Panc1 (cell line): ENCODE measurements at regions not wholly inside any gene's neighbourhood (a gene's known extent, or its start where the extent isn't known, plus 50 kb on each side); places are given as distances from the start of the nearest gene placed in this dataset.

Experiments used
- ATAC-seq: fragments of 200-7000 bp; cut with Tn5 transposase; 2 replicates; pipeline ENCODE4 v1.9.1; 2020; ENCODE audit warnings: mild to moderate bottlenecking, moderate library complexity
- BruUV-seq: library from RNA; stranded (reverse); fragments of 400-500 nt; replicated peaks from 2 replicates; lab custom pipeline; 2021; lab: Mats Ljungman, UMichigan
- CTCF ChIA-PET: fragments of 300-600 bp; sonication (Branson Sonifier 250); formaldehyde crosslinking; loops from one replicate; lab custom pipeline; 2022; ENCODE audit warnings: antibody characterized with exemption; lab: Charles Lee
- POLR2A ChIA-PET: fragments of 300-600 bp; sonication (Branson Sonifier 250); formaldehyde crosslinking; loops from one replicate; lab custom pipeline; 2022; ENCODE audit warnings: antibody characterized with exemption; lab: Charles Lee
- DNase-seq: peaks from one replicate; pipeline ENCODE4 v3.0.0-alpha.2; 2010; ENCODE audit warnings: low read depth, low spot score
- H3K27ac ChIP-seq: 2 replicates; pipeline ENCODE4 v1.5.1; 2011; ENCODE audit warnings: mild to moderate bottlenecking, low read length, inconsistent platforms
- H3K27me3 ChIP-seq: fragments of 200-500 bp; sonication (Bioruptor generic); 2 replicates; pipeline ENCODE4 v1.6.0; 2014; ENCODE audit warnings: low read length, inconsistent platforms; ENCODE audit not compliant: control insufficient read depth, insufficient read depth
- H3K36me3 ChIP-seq: fragments of 200-500 bp; sonication (Bioruptor generic); 2 replicates; pipeline ENCODE4 v1.5.1; 2014; ENCODE audit warnings: inconsistent platforms, mild to moderate bottlenecking, low read length, moderate library complexity; ENCODE audit not compliant: control insufficient read depth, insufficient read depth
- H3K4me1 ChIP-seq: 2 replicates; pipeline ENCODE4 v1.5.1; 2011; ENCODE audit warnings: inconsistent platforms, mild to moderate bottlenecking, low read length, moderate library complexity; ENCODE audit not compliant: control insufficient read depth, insufficient read depth
- H3K4me3 ChIP-seq, 2 experiments: 2 replicates each; pipeline ENCODE4 v1.5.1; 2011 to 2012; ENCODE audit warnings: low read depth in 2 of 2, low read length in 2 of 2, mild to moderate bottlenecking in 2 of 2, inconsistent platforms in 1 of 2, moderate library complexity in 1 of 2
- H3K9me3 ChIP-seq: fragments of 200-500 bp; sonication (Bioruptor generic); 2 replicates; pipeline ENCODE4 v1.5.1; 2014; ENCODE audit warnings: low read depth, mild to moderate bottlenecking, inconsistent platforms, low read length, moderate library complexity; ENCODE audit not compliant: control insufficient read depth, insufficient read depth
- POLR2AphosphoS5 ChIP-seq: IDR thresholded peaks from 2 replicates; pipeline ENCODE4 v1.6.1; 2012; ENCODE audit warnings: mild to moderate bottlenecking, low read depth, low read length, moderate library complexity
- SIN3A ChIP-seq: IDR thresholded peaks from 2 replicates; pipeline ENCODE4 v1.6.1; 2012; ENCODE audit warnings: low read depth, mild to moderate bottlenecking, low read length, moderate library complexity, borderline replicate concordance; ENCODE audit not compliant: insufficient read depth
- TCF7L2 ChIP-seq: IDR thresholded peaks from 2 replicates; pipeline ENCODE4 v1.6.1; 2011; ENCODE audit warnings: mild to moderate bottlenecking, low read depth, low read length, inconsistent platforms
- in situ Hi-C: cut with HindIII; loops from 2 replicates; pipeline ENCODE4 v1.10.0; 2016; ENCODE audit warnings: low sequenced_read_pairs, low pct_unique_long_range_greater_than_20kb
- intact Hi-C: fragments of 100-400 bp; cut with micrococcal nuclease; formaldehyde crosslinking; loops from one replicate; pipeline ENCODE4 v1.10.0; 2022; ENCODE audit not compliant: unreplicated experiment
- TF ChIP-seq, protein P1 (sequence below): fragments of 450-650 bp; IDR thresholded peaks from 2 replicates; pipeline ENCODE4 v1.5.1; 2017; ENCODE audit warnings: mild to moderate bottlenecking
- TF ChIP-seq, protein P2 (sequence below), 2 experiments: IDR thresholded peaks; 2 replicates each; pipeline ENCODE4 v1.6.1; 2011 to 2012; ENCODE audit warnings: low read depth in 2 of 2, control low read depth in 1 of 2, low read length in 1 of 2, mild to moderate bottlenecking in 1 of 2, moderate library complexity in 1 of 2; ENCODE audit not compliant: insufficient read depth in 1 of 2

DNA sequence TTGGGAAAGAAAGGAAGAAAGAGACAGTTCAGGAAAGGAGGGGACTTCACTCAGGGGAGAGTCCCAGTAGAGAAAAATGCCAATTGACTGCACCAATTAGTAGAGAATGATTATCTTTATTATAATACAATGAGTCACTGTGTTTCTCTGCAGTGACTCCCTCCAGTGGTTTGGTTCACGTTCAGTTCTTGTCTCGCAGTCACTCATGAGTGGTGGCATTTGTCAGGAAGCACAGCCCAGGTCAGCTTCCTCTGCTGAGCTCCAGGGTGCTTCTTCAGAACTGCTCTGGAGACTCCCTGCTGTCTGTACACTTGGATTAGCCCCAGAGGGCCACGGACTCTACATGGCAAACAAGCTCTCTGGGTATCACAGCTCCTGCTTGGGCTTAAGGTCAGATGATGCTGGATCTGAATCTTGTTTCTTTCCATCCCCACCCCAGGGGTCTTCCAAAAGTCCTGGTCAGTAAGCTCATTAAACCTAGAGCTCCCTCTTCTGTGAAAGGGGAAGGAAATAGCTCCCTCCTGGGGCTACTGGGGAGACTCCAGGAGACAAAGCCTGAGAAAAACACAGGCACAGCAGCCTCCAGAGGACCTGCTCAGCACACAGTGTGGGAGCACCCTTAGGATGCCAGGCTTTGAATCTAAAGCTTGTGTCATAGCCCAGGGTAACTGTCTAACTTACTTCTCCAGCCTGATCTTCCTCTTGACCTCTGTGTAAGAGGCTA is 619.0 kb downstream of the AJAP1 start:
- intact Hi-C loops (no loop called here), in situ Hi-C loops (no loop called here)
- ChIA-PET CTCF (no interaction called here), POLR2A (no interaction called here)
- no TSS peak for BruUV-seq
- Histone ChIP-seq H3K4me3 (no peak overlapping the region), H3K36me3 (no peaks in the 10 kb centered on the region), H3K4me1 (no peaks in the 10 kb centered on the region), H3K9me3 (no peaks in the 10 kb centered on the region), H3K27ac (no peak overlapping the region), H3K27me3 (no peaks in the 10 kb centered on the region; the same call in 1 of the 2 replicates)
- DNase-seq (no peak), ATAC-seq (no peak)
- TF ChIP-seq SIN3A: no peak
- no peak for TF ChIP-seq TCF7L2
- TF ChIP-seq, protein P1, sequence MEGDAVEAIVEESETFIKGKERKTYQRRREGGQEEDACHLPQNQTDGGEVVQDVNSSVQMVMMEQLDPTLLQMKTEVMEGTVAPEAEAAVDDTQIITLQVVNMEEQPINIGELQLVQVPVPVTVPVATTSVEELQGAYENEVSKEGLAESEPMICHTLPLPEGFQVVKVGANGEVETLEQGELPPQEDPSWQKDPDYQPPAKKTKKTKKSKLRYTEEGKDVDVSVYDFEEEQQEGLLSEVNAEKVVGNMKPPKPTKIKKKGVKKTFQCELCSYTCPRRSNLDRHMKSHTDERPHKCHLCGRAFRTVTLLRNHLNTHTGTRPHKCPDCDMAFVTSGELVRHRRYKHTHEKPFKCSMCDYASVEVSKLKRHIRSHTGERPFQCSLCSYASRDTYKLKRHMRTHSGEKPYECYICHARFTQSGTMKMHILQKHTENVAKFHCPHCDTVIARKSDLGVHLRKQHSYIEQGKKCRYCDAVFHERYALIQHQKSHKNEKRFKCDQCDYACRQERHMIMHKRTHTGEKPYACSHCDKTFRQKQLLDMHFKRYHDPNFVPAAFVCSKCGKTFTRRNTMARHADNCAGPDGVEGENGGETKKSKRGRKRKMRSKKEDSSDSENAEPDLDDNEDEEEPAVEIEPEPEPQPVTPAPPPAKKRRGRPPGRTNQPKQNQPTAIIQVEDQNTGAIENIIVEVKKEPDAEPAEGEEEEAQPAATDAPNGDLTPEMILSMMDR: no peak
- no peak for TF ChIP-seq POLR2AphosphoS5
- TF ChIP-seq, protein P2, sequence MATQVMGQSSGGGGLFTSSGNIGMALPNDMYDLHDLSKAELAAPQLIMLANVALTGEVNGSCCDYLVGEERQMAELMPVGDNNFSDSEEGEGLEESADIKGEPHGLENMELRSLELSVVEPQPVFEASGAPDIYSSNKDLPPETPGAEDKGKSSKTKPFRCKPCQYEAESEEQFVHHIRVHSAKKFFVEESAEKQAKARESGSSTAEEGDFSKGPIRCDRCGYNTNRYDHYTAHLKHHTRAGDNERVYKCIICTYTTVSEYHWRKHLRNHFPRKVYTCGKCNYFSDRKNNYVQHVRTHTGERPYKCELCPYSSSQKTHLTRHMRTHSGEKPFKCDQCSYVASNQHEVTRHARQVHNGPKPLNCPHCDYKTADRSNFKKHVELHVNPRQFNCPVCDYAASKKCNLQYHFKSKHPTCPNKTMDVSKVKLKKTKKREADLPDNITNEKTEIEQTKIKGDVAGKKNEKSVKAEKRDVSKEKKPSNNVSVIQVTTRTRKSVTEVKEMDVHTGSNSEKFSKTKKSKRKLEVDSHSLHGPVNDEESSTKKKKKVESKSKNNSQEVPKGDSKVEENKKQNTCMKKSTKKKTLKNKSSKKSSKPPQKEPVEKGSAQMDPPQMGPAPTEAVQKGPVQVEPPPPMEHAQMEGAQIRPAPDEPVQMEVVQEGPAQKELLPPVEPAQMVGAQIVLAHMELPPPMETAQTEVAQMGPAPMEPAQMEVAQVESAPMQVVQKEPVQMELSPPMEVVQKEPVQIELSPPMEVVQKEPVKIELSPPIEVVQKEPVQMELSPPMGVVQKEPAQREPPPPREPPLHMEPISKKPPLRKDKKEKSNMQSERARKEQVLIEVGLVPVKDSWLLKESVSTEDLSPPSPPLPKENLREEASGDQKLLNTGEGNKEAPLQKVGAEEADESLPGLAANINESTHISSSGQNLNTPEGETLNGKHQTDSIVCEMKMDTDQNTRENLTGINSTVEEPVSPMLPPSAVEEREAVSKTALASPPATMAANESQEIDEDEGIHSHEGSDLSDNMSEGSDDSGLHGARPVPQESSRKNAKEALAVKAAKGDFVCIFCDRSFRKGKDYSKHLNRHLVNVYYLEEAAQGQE (IDR thresholded peaks at IDR 0.05; ENCODE audit: insufficient read depth in 1 of 2, low read depth in 2 of 2, low read length in 1 of 2): no peak

DNA sequence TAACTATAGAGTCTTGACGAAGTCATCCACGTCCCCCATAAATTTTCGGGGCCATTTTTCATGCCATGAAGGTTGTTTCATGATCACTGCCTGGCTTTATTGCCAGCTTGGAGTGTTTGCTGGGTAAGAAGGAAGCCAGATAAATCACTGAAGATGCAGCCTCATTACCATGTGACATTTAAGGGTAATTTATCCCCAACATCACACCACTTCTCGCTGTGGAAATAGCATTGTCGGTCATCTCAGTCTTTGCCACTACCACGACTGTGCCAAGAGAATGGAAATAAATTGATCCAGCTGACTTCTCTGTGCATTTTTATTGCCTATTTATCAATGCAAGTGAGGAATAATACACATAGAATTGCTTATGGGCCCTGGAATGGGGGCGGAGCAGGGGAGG is 617.9 kb downstream of the AJAP1 start:
- no TSS peak for BruUV-seq
- no peaks in the 10 kb centered on the region for H3K9me3 ChIP-seq
- H3K36me3 ChIP-seq: no peaks in the 10 kb centered on the region
- CTCF ChIA-PET: no interaction called here
- in situ Hi-C loops: no loop called here
- H3K4me1 ChIP-seq: no peaks in the 10 kb centered on the region
- no peak overlapping the region for H3K27ac ChIP-seq
- no peak for ATAC-seq
- TF ChIP-seq, protein P2 (IDR thresholded peaks at IDR 0.05; ENCODE audit: insufficient read depth in 1 of 2, low read depth in 2 of 2, low read length in 1 of 2): no peak
- TF ChIP-seq POLR2AphosphoS5 (no peak), SIN3A (no peak), TCF7L2 (no peak)
- TF ChIP-seq, protein P1: no peak
- POLR2A ChIA-PET: no interaction called here
- DNase-seq: no peak
- intact Hi-C loops: no loop called here
- H3K4me3 ChIP-seq: no peak overlapping the region
- no peaks in the 10 kb centered on the region; the same call in 1 of the 2 replicates for H3K27me3 ChIP-seq
